HepG2 (cell line): ENCODE measurements at regions not wholly inside any gene's neighbourhood (a gene's known extent, or its start where the extent isn't known, plus 50 kb on each side); places are given as distances from the start of the nearest gene placed in this dataset.

Experiments used
- ATAC-seq: fragments of 200-7000 bp; cut with Tn5 transposase; 3 replicates; pipeline ENCODE4 v1.9.1; 2020; ENCODE audit warnings: mild to moderate bottlenecking, moderate library complexity
- BruUV-seq: library from RNA; stranded (reverse); fragments of 400-500 nt; replicated peaks from 2 replicates; lab custom pipeline; 2021; lab: Mats Ljungman, UMichigan
- CTCF ChIA-PET: fragments of 300-600 bp; formaldehyde crosslinking; extraction: SDS; loops from one replicate; lab custom pipeline; 2021; ENCODE audit warnings: low total read pairs, inconsistent platforms, low intra/inter-chr PET ratio; lab: Yijun Ruan, JAX
- POLR2A ChIA-PET: fragments of 350-600 bp; sonication (Branson Sonifier 250); formaldehyde crosslinking; loops from one replicate; lab custom pipeline; 2020; ENCODE audit warnings: antibody characterized with exemption, inconsistent platforms; lab: Yijun Ruan, JAX
- DNase-seq: peaks from one replicate; pipeline ENCODE4 v3.0.0-alpha.2; 2015; ENCODE audit warnings: low spot score
- FAIRE-seq: peaks from 3 replicates; lab custom pipeline; 2011; peaks lifted over from hg19 to GRCh38; lab: Jason Lieb, UNC
- H2AFZ ChIP-seq: one replicate; pipeline ENCODE4 v1.6.1; 2011; ENCODE audit warnings: low read length, inconsistent platforms
- H3K27ac ChIP-seq: fragments of 300-600 bp; 3 replicates; pipeline ENCODE4 v1.8.0; 2011; ENCODE audit warnings: mixed run types, mild to moderate bottlenecking, mixed read lengths, low read length, inconsistent platforms; ENCODE audit not compliant: insufficient read depth; ENCODE audit errors: extremely low read length
- H3K27me3 ChIP-seq, 2 experiments: fragments of 200-600 bp in 1 of 2; 2 replicates in 1 of 2; 3 replicates in 1 of 2; pipeline versions ENCODE4 v1.6.0 to v1.8.0; 2011; ENCODE audit warnings: low read length in 2 of 2, mild to moderate bottlenecking in 2 of 2, moderate library complexity in 2 of 2, inconsistent platforms in 1 of 2; ENCODE audit not compliant: insufficient read depth in 2 of 2, control insufficient read depth in 1 of 2
- H3K36me3 ChIP-seq, 2 experiments: fragments of 200-600 bp in 1 of 2; replicated peaks in 1 of 2; 2 replicates in 1 of 2; 3 replicates in 1 of 2; pipeline versions ENCODE4 v1.5.1 to v1.8.0; 2011; ENCODE audit warnings: low read length in 2 of 2, inconsistent platforms in 1 of 2; ENCODE audit not compliant: insufficient read depth in 2 of 2, control insufficient read depth in 1 of 2
- H3K4me1 ChIP-seq: 2 replicates; pipeline ENCODE4 v1.5.1; 2012; ENCODE audit warnings: low read length, inconsistent platforms; ENCODE audit not compliant: insufficient read depth
- H3K4me2 ChIP-seq: 2 replicates; pipeline ENCODE4 v1.6.0; 2011; ENCODE audit warnings: low read depth, low read length, inconsistent platforms
- H3K4me3 ChIP-seq, 3 experiments: fragments of 200-600 bp in 1 of 3; sonication (generic), shearing (Covaris generic) in 1 of 3; replicated peaks in 1 of 3; 2 replicates each; pipeline ENCODE4 v1.5.1; 2011 to 2016; ENCODE audit warnings: low read length in 3 of 3, inconsistent platforms in 2 of 3, low read depth in 2 of 3, mild to moderate bottlenecking in 2 of 3, control low read depth in 1 of 3, mixed read lengths in 1 of 3; ENCODE audit not compliant: insufficient read depth in 1 of 3
- H3K79me2 ChIP-seq: one replicate; pipeline ENCODE4 v1.6.1; 2011; ENCODE audit warnings: low read length, inconsistent platforms; ENCODE audit not compliant: insufficient read depth
- H3K9ac ChIP-seq: 2 replicates; pipeline ENCODE4 v1.6.0; 2011; ENCODE audit warnings: mild to moderate bottlenecking, low read depth, low read length, inconsistent platforms; ENCODE audit not compliant: insufficient read depth
- H3K9me3 ChIP-seq: 2 replicates; pipeline ENCODE4 v1.5.1; 2012; ENCODE audit warnings: mild to moderate bottlenecking, low read length
- H4K20me1 ChIP-seq: 2 replicates; pipeline ENCODE4 v1.6.0; 2011; ENCODE audit warnings: inconsistent platforms, mild to moderate bottlenecking, low read length, moderate library complexity; ENCODE audit not compliant: insufficient read depth
- E2F1 ChIP-seq: sonication (generic); formaldehyde crosslinking; IDR thresholded peaks from 2 replicates; pipeline ENCODE4 v1.5.0; 2020; ENCODE audit warnings: missing genetic modification reagents
- GLI4 ChIP-seq: sonication (generic); formaldehyde crosslinking; IDR thresholded peaks from 2 replicates; pipeline ENCODE4 v1.5.1; 2020; ENCODE audit warnings: missing genetic modification reagents, mild to moderate bottlenecking, moderate library complexity, borderline replicate concordance
- HMGXB4 ChIP-seq, 2 experiments: sonication (generic) in 1 of 2; formaldehyde crosslinking in 1 of 2; IDR thresholded peaks; 2 replicates each; pipeline versions ENCODE4 v1.4.0 to v1.6.1; 2018 to 2020; ENCODE audit warnings: missing genetic modification reagents in 2 of 2, borderline replicate concordance in 1 of 2, low read depth in 1 of 2, mild to moderate bottlenecking in 1 of 2, missing biosample characterization in 1 of 2
- MAFF ChIP-seq: IDR thresholded peaks from 2 replicates; pipeline ENCODE4 v1.6.1; 2011; ENCODE audit warnings: low read depth, low read length, improper control_type of control experiment
- MAFK ChIP-seq, 2 experiments: IDR thresholded peaks in 1 of 2; conservative IDR thresholded peaks in 1 of 2; 2 replicates each; pipeline ENCODE4 v1.6.1; 2011; ENCODE audit warnings: improper control_type of control experiment in 2 of 2, low read length in 2 of 2
- NFIC ChIP-seq: IDR thresholded peaks from 2 replicates; pipeline ENCODE4 v1.6.1; 2012; ENCODE audit warnings: mild to moderate bottlenecking, low read length, inconsistent platforms
- SCMH1 ChIP-seq: sonication (generic); formaldehyde crosslinking; IDR thresholded peaks from 2 replicates; pipeline ENCODE4 v1.9.0; 2021; ENCODE audit warnings: missing genetic modification reagents, mild to moderate bottlenecking, borderline replicate concordance
- XRCC5 ChIP-seq: fragments of 200-400 bp; formaldehyde crosslinking; optimal IDR thresholded peaks from 2 replicates; pipeline ENCODE3; 2017; ENCODE audit warnings: mild to moderate bottlenecking, low read length
- ZNF343 ChIP-seq: sonication (generic); formaldehyde crosslinking; IDR thresholded peaks from 2 replicates; pipeline ENCODE4 v1.4.0; 2020; ENCODE audit warnings: mild to moderate bottlenecking, missing genetic modification reagents
- ZNF501 ChIP-seq: sonication (generic); formaldehyde crosslinking; IDR thresholded peaks from 2 replicates; pipeline ENCODE4 v1.5.1; 2020; ENCODE audit warnings: mild to moderate bottlenecking, moderate library complexity, missing genetic modification reagents
- ZNF749 ChIP-seq: sonication (generic); formaldehyde crosslinking; IDR thresholded peaks from 2 replicates; pipeline ENCODE4 v1.8.0; 2022; ENCODE audit warnings: mild to moderate bottlenecking, missing genetic modification reagents, moderate library complexity, borderline replicate concordance
- WGBS: methylation state at CpG from one replicate; pipeline ENCODE4 v1.1.6; 2017; ENCODE audit warnings: low lambda C conversion rate; 5-methylcytosine and 5-hydroxymethylcytosine counted together
- in situ Hi-C: cut with HindIII; loops from 2 replicates; pipeline ENCODE4 v1.10.0; 2017; ENCODE audit warnings: low pct_unique_long_range_greater_than_20kb; ENCODE audit not compliant: extremely low pct_ligation_motif_present
- intact Hi-C: fragments of 100-400 bp; cut with micrococcal nuclease; formaldehyde crosslinking; loops from one replicate; pipeline ENCODE4 v1.10.0; 2022; ENCODE audit not compliant: unreplicated experiment

DNA sequence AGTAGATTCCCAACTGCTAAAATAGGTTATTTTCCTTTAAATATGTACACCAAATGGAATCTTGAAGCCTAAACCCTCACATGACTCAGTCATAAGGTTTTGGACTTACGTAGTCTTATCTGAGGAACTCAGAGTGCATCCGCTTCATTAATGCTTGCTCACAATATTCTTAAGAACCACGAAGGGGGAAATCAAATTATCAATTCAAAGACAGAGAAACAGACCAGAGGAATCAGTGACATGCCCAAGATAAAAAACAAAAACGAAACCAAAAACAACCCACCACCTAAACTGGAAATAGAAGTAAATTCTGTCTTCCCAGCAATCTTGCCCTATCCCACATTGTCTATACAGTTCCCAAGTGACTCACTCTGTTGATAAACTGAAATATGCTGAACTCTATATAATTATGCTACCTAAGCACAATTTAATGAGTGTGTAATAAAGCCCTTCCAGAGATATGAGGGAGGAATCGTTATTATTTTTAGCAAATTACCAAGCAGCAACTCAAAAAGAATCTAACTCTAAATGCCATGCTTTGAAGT, 135.4 kb upstream of the CBLB start:
- in situ Hi-C loops (no loop called here), intact Hi-C loops (loop anchor here (10.0 kb wide), 1 partner anchor 59 kb away; no protein-coding TSS in a partner anchor)
- Histone ChIP-seq H2AFZ (no peak overlapping the region), H3K9me3 (no peaks in the 10 kb centered on the region), H3K27ac (no peak overlapping the region), H3K36me3 (no peaks in the 10 kb centered on the region), H3K4me2 (peak overlapping the region; percentile 16; the same call in 1 of the 2 replicates), H3K4me1 (no peaks in the 10 kb centered on the region), H3K4me3 (no peak overlapping the region), H3K27me3 (no peaks in the 10 kb centered on the region), H3K79me2 (no peaks in the 10 kb centered on the region), H3K9ac (no peak overlapping the region), H4K20me1 (no peaks in the 10 kb centered on the region)
- FAIRE-seq: no peak
- ChIA-PET POLR2A (no interaction called here), CTCF (no interaction called here)
- TF ChIP-seq E2F1 (no peak), XRCC5 (no peak), MAFF (peak; percentile 90), ZNF343 (no peak), HMGXB4 (CRISPR knock-in tag; IDR thresholded peaks at IDR 0.05; ENCODE audit: borderline replicate concordance in 1 of 2, low read depth in 1 of 2) (no peak), ZNF501 (CRISPR knock-in tag) (no peak), MAFK (conservative IDR thresholded peaks at IDR 0.05 in 1 of 2, IDR thresholded peaks at IDR 0.05 in 1 of 2; ENCODE audit: low read length in 2 of 2) (peak; percentile 85 to 89), GLI4 (no peak), SCMH1 (CRISPR knock-in tag) (no peak), ZNF749 (CRISPR knock-in tag) (no peak), NFIC (no peak)
- BruUV-seq: no TSS peak
- no peak for ATAC-seq
- DNase-seq: no peak
- WGBS: 23% methylated on average over 5 of the region's 5 CpGs
